Kidney (tissue), 13 donors: ENCODE measurements at regions not wholly inside any gene's neighbourhood (a gene's known extent, or its start where the extent isn't known, plus 50 kb on each side); places are given as distances from the start of the nearest gene placed in this dataset.
A peak's percentile ranks its signal among the peaks of the same experiment; 100 is the strongest.

Experiments used
- DNase-seq, 5 donors: peaks; one replicate each; pipeline ENCODE4 v3.0.0-alpha.2; 2013 to 2020
- FAIRE-seq: peaks from 2 replicates; lab custom pipeline; 2012; peaks lifted over from hg19 to GRCh38; lab: Jason Lieb, UNC
- H3K27ac ChIP-seq, 2 donors: one replicate each; pipeline ENCODE4 v1.7.0; 2013; ENCODE audit warnings: low read depth in 2 of 2, low read length in 2 of 2, inconsistent platforms in 1 of 2
- H3K27me3 ChIP-seq: one replicate; pipeline ENCODE4 v1.7.1; 2013; ENCODE audit warnings: low read length, inconsistent platforms; ENCODE audit not compliant: control insufficient read depth, insufficient read depth
- H3K36me3 ChIP-seq, 3 donors: one replicate each; pipeline versions ENCODE4 v1.7.0 to v1.7.1; 2013; ENCODE audit warnings: low read length in 3 of 3, control low read depth in 1 of 3, inconsistent platforms in 1 of 3; ENCODE audit not compliant: insufficient read depth in 3 of 3, control insufficient read depth in 2 of 3
- H3K4me1 ChIP-seq, 3 donors: one replicate each; pipeline versions ENCODE4 v1.7.0 to v1.7.1; 2013; ENCODE audit warnings: low read length in 3 of 3, inconsistent platforms in 1 of 3, low read depth in 1 of 3; ENCODE audit not compliant: control insufficient read depth in 2 of 3, insufficient read depth in 2 of 3
- H3K4me3 ChIP-seq, 3 donors: one replicate each; pipeline versions ENCODE4 v1.7.0 to v1.8.1; 2013; ENCODE audit warnings: low read length in 3 of 3, control low read depth in 1 of 3, inconsistent platforms in 1 of 3
- H3K9ac ChIP-seq, 3 donors: one replicate each; pipeline versions ENCODE4 v1.7.0 to v1.7.1; 2013; ENCODE audit warnings: low read length in 3 of 3, control low read depth in 1 of 3, inconsistent platforms in 1 of 3
- H3K9me3 ChIP-seq, 3 donors: one replicate each; pipeline versions ENCODE4 v1.7.0 to v1.7.1; 2013; ENCODE audit warnings: low read length in 3 of 3, control low read depth in 1 of 3, inconsistent platforms in 1 of 3; ENCODE audit not compliant: control insufficient read depth in 2 of 3, insufficient read depth in 1 of 3
- CTCF ChIP-seq: IDR thresholded peaks from 3 replicates; pipeline ENCODE4 v1.5.1; 2012; ENCODE audit warnings: mild to moderate bottlenecking, moderate library complexity, borderline replicate concordance; ENCODE audit not compliant: insufficient read depth; ENCODE audit errors: extremely low read depth
- intact Hi-C: fragments of 100-400 bp; cut with DNase I; formaldehyde crosslinking; loops from one replicate; pipeline ENCODE4 v1.11.1; 2022
- donor health status: control.
- donor health status: control.
- donor health status: control.
- donor health status: control.
- donor health status: control.
- donor health status: DM: yes; HTN: yes; CAD: no.
- donor health status: Normal renal cell carcinoma (clear cell type).

DNA sequence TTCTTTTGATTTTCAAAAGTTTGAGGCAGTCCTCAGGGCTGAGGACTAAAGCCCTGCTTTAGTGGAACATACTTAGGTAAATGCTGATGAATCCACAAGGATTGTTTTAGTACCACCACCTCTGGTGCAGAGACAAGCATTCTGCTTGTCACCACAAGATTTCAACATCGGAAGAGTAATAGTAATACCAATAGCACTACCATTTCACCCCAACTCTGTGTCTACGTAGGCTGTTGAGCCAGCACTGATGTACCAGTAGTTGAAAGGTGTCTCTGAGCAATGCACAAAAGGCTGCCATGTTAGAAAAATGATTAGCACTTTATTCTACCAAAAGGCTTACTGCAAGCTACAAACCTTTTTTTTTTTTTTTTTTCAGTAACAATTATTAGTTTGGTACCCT, 213.2 kb upstream of the SLC24A2 start:
- H3K36me3 ChIP-seq: no peaks in the 10 kb centered on the region
- no peak overlapping the region for H3K9ac ChIP-seq
- no peaks in the 10 kb centered on the region for H3K4me1 ChIP-seq
- H3K4me3 ChIP-seq: no peak overlapping the region
- intact Hi-C loops: no loop called here
- FAIRE-seq: no peak
- H3K9me3 ChIP-seq: no peaks in the 10 kb centered on the region
- no peaks in the 10 kb centered on the region for H3K27me3 ChIP-seq
- H3K27ac ChIP-seq: no peak overlapping the region
- no peak for DNase-seq
- no peak for TF ChIP-seq CTCF

GRCh38 chr9:20001058-20001457, 212.2 kb upstream of the SLC24A2 start:
- TF ChIP-seq CTCF: no peak

DNA sequence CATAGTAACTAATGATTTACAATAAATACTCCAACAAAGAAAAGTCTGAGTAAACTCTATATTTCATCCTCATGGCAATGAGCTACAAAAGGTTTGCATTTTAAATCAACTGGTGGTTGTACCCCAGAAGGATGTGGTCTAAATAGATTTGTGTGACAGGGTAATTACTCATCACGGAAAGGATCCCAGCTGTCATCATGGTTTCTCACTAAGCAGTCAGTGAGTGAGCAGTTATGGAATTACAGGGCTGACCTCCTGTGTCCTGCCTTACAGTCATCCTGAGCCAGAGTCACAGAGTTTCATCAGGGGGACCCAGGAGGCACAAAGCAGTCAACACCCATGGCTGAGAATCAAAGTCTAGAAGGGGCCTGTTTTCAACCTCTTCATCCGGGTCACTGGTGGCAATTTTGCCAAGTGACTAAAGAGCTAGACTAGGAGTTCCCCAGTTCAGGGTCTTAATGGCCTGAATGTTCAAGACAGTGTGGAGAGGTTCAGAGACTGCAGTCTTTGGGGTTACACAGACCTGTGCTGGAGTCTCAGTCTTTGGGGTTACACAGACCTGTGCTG, 210.7 kb upstream of the SLC24A2 start:
- DNase-seq (peak in 1 of 5 donors; percentile 33), FAIRE-seq (no peak)
- Histone ChIP-seq H3K9me3 (no peaks in the 10 kb centered on the region), H3K27me3 (no peaks in the 10 kb centered on the region), H3K36me3 (no peaks in the 10 kb centered on the region), H3K9ac (no peak overlapping the region), H3K4me1 (no peaks in the 10 kb centered on the region), H3K27ac (no peak overlapping the region), H3K4me3 (no peak overlapping the region)
- intact Hi-C loops: no loop called here
- no peak for TF ChIP-seq CTCF

More at GRCh38 chr9:20001058-20001457, 212.2 kb upstream of the SLC24A2 start:
- Histone ChIP-seq H3K36me3 (no peaks in the 10 kb centered on the region), H3K27ac (no peak overlapping the region), H3K9me3 (no peaks in the 10 kb centered on the region), H3K4me1 (no peaks in the 10 kb centered on the region), H3K9ac (no peak overlapping the region), H3K27me3 (no peaks in the 10 kb centered on the region), H3K4me3 (no peak overlapping the region)
- FAIRE-seq (no peak), DNase-seq (no peak)
- intact Hi-C loops: no loop called here
